Stimulated activated CD8-positive, alpha-beta memory T cell treated with anti-CD3 and anti-CD28 coated beads, Interleukin-2, amount 100 ng/mL, for 48 hours (primary cell): ENCODE measurements at regions not wholly inside any gene's neighbourhood (a gene's known extent, or its start where the extent isn't known, plus 50 kb on each side); places are given as distances from the start of the nearest gene placed in this dataset.

Experiments
- DNase-seq, 2 donors: peaks; one replicate each; pipeline ENCODE4 v3.0.0-alpha.2; 2020; ENCODE audit warnings: low read depth in 2 of 2

GRCh38 chr14:66177935-66178334 lies 308.2 kb upstream of the CCDC196 start:
- DNase-seq, result no peak

- no peak for DNase-seq
Measured at GRCh38 chr14:66196670-66197069, 289.5 kb upstream of the CCDC196 start.

- DNase-seq, result no peak
Measured at GRCh38 chr14:66197276-66197675, 288.9 kb upstream of the CCDC196 start.

- no peak for DNase-seq
Measured at GRCh38 chr14:66206554-66206953, 279.6 kb upstream of the CCDC196 start.

GRCh38 chr14:66216763-66217162 lies 269.4 kb upstream of the CCDC196 start:
- DNase-seq, result no peak

GRCh38 chr14:66219886-66220285 lies 266.3 kb upstream of the CCDC196 start:
- no peak for DNase-seq

- DNase-seq, result no peak
Measured at GRCh38 chr14:66224492-66225178, 261.5 kb upstream of the CCDC196 start.

- DNase-seq, result no peak
Measured at GRCh38 chr14:66225337-66225736, 260.8 kb upstream of the CCDC196 start.

- peak in 1 of 2 donors; percentile 1 for DNase-seq
Measured at GRCh38 chr14:66228267-66228970, 257.8 kb upstream of the CCDC196 start.

GRCh38 chr14:66231820-66232219 lies 254.4 kb upstream of the CCDC196 start:
- DNase-seq, result no peak

GRCh38 chr14:66233591-66233990 lies 252.6 kb upstream of the CCDC196 start:
- no peak for DNase-seq

GRCh38 chr14:66234411-66234810 lies 251.8 kb upstream of the CCDC196 start:
- DNase-seq, result no peak

GRCh38 chr14:66237741-66238140 lies 248.4 kb upstream of the CCDC196 start:
- no peak for DNase-seq

GRCh38 chr14:66238969-66239368 lies 247.2 kb upstream of the CCDC196 start:
- no peak for DNase-seq

- no peak for DNase-seq
Measured at GRCh38 chr14:66239589-66239988, 246.6 kb upstream of the CCDC196 start.

- no peak for DNase-seq
Measured at GRCh38 chr14:66240105-66240504, 246.1 kb upstream of the CCDC196 start.

GRCh38 chr14:66242001-66242400 lies 244.2 kb upstream of the CCDC196 start:
- no peak for DNase-seq

- DNase-seq, result no peak
Measured at GRCh38 chr14:66244834-66245233, 241.3 kb upstream of the CCDC196 start.

GRCh38 chr14:66247662-66248193 lies 238.4 kb upstream of the CCDC196 start:
- no peak for DNase-seq

GRCh38 chr14:66248256-66248655 lies 237.9 kb upstream of the CCDC196 start:
- DNase-seq, result no peak

- no peak for DNase-seq
Measured at GRCh38 chr14:66249544-66249943, 236.6 kb upstream of the CCDC196 start.

- DNase-seq, result no peak
Measured at GRCh38 chr14:66254038-66254437, 232.1 kb upstream of the CCDC196 start.

- DNase-seq, result no peak
Measured at GRCh38 chr14:66268802-66269334, 217.3 kb upstream of the CCDC196 start.
